ENCODE measurements at regions not wholly inside any gene's neighbourhood (a gene's known extent, or its start where the extent isn't known, plus 50 kb on each side); places are given as distances from the start of the nearest gene placed in this dataset.
A peak's percentile ranks its signal among the peaks of the same experiment; 100 is the strongest.

DNA sequence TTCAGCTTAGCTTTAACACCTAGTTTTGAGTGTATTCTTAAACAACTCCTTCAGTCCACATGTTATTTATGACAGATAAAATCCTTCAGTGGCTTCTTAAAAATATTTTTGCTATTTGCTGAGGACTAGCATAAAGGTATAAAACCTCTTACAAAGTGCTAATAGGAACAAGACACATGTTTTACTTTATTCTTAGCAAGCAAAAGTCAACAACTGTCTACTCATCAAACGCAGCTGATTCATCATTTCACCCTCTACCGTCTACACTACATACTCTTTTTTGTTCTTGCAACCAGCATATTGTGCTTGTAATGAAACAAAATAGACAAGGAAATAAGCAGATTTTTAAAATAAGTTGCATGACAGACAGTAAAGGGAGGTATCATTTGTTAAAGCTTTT is 319.7 kb downstream of the SNX13 start:
- DNase-seq (ENCODE audit: low spot score): no peak
- no peaks in the 10 kb centered on the region for H3K79me2 ChIP-seq
- H4K20me1 ChIP-seq (ENCODE audit: insufficient read depth, poor library complexity, severe bottlenecking): no peaks in the 10 kb centered on the region
- H3K4me1 ChIP-seq (ENCODE audit: insufficient read depth): peaks cover 39% of the 10 kb centered on the region
- peak overlapping the region; percentile 85 for H3K27ac ChIP-seq
- TF ChIP-seq EZH2phosphoT487 (IDR thresholded peaks at IDR 0.05; ENCODE audit: low read depth, severe bottlenecking, unreplicated experiment) (no peak), EZH2 (IDR thresholded peaks at IDR 0.05; ENCODE audit: borderline replicate concordance) (no peak)
- TF ChIP-seq, protein P1, sequence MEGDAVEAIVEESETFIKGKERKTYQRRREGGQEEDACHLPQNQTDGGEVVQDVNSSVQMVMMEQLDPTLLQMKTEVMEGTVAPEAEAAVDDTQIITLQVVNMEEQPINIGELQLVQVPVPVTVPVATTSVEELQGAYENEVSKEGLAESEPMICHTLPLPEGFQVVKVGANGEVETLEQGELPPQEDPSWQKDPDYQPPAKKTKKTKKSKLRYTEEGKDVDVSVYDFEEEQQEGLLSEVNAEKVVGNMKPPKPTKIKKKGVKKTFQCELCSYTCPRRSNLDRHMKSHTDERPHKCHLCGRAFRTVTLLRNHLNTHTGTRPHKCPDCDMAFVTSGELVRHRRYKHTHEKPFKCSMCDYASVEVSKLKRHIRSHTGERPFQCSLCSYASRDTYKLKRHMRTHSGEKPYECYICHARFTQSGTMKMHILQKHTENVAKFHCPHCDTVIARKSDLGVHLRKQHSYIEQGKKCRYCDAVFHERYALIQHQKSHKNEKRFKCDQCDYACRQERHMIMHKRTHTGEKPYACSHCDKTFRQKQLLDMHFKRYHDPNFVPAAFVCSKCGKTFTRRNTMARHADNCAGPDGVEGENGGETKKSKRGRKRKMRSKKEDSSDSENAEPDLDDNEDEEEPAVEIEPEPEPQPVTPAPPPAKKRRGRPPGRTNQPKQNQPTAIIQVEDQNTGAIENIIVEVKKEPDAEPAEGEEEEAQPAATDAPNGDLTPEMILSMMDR (IDR thresholded peaks at IDR 0.05; ENCODE audit: poor library complexity): no peak
- WGBS (ENCODE audit: low lambda C conversion rate, missing lambda C conversion rate): 42% methylated on average over 2 of the region's 2 CpGs
- H3K4me3 ChIP-seq: no peak overlapping the region
- H3K4me2 ChIP-seq: no peak overlapping the region
- no peaks in the 10 kb centered on the region for H3K9me3 ChIP-seq (ENCODE audit: low read depth)
- H3K9me2 ChIP-seq (replicated peaks; ENCODE audit: insufficient read depth): no peaks in the 10 kb centered on the region
- H2AFZ ChIP-seq: no peak overlapping the region
- no peaks in the 10 kb centered on the region for H3K27me3 ChIP-seq
- H3K36me3 ChIP-seq (replicated peaks; ENCODE audit: insufficient read depth, low read depth): no peaks in the 10 kb centered on the region

DNA sequence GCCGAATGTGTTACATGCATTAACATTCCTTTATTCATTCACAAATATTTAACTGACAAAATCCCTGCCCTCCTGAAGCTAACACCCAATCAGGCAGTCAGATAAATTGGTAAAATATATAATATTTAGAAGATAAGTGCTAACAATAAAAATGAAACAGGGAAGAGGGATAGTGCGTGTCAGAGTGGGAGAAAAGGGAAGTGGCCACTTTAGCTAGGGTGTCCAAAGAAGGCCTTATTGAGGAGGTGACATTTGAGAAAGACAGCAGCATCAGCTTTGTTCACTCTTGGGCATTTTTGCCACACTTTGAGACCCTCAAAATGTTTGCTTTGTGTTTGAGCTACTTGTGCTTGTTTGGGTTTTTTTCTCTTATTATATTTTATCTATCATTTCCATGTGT is 317.8 kb downstream of the SNX13 start:
- Histone ChIP-seq H3K27ac (no peak overlapping the region), H3K27me3 (no peaks in the 10 kb centered on the region), H2AFZ (no peak overlapping the region), H3K36me3 (replicated peaks; ENCODE audit: insufficient read depth, low read depth) (no peaks in the 10 kb centered on the region), H3K9me2 (replicated peaks; ENCODE audit: insufficient read depth) (no peaks in the 10 kb centered on the region), H3K9me3 (ENCODE audit: low read depth) (no peaks in the 10 kb centered on the region), H3K4me1 (ENCODE audit: insufficient read depth) (peaks cover 33% of the 10 kb centered on the region), H4K20me1 (ENCODE audit: insufficient read depth, poor library complexity, severe bottlenecking) (no peaks in the 10 kb centered on the region), H3K4me2 (no peak overlapping the region), H3K4me3 (no peak overlapping the region), H3K79me2 (no peaks in the 10 kb centered on the region)
- DNase-seq (ENCODE audit: low spot score): no peak
- 87% methylated on average over 2 of the region's 2 CpGs for WGBS (ENCODE audit: low lambda C conversion rate, missing lambda C conversion rate)
- TF ChIP-seq, protein P1 (IDR thresholded peaks at IDR 0.05; ENCODE audit: poor library complexity): no peak
- no peak for TF ChIP-seq EZH2 (IDR thresholded peaks at IDR 0.05; ENCODE audit: borderline replicate concordance)
- TF ChIP-seq EZH2phosphoT487 (IDR thresholded peaks at IDR 0.05; ENCODE audit: low read depth, severe bottlenecking, unreplicated experiment): no peak

DNA sequence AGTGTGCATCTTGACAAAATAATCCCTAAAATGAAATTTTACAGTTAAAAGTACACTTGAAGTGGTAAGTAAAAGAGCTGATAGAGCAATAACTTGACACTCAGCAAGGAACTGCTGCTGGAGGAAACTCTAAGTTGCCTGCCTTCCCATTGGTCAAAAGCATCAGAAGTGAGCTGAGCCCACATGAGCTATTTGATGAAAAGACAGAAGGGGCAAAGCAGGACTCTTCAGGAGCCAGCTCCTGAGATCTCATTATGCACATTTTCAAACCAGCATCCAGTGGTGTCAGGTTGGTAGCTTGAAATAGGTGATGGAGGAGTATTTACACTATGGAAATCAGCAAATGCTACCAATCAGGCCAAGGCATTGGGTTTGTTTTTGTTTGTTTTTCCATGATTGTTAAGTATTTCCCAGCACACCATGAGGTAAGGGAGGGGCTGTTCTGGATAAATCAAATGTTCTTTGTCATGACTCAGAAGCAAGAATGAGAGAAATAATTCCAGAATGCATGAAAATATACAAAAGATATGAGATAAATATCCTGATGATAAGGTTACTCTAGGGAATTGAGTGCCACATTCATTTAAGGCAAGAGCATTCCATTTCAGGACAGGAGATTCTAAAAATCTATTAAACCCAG is 316.6 kb downstream of the SNX13 start:
- Histone ChIP-seq H3K9me2 (replicated peaks; ENCODE audit: insufficient read depth) (no peaks in the 10 kb centered on the region), H3K4me2 (no peak overlapping the region), H3K4me1 (ENCODE audit: insufficient read depth) (peaks cover 27% of the 10 kb centered on the region), H4K20me1 (ENCODE audit: insufficient read depth, poor library complexity, severe bottlenecking) (no peaks in the 10 kb centered on the region), H3K79me2 (no peaks in the 10 kb centered on the region), H2AFZ (no peak overlapping the region), H3K4me3 (no peak overlapping the region), H3K9me3 (ENCODE audit: low read depth) (no peaks in the 10 kb centered on the region), H3K27me3 (no peaks in the 10 kb centered on the region), H3K36me3 (replicated peaks; ENCODE audit: insufficient read depth, low read depth) (no peaks in the 10 kb centered on the region), H3K27ac (no peak overlapping the region)
- DNase-seq (ENCODE audit: low spot score): no peak
- TF ChIP-seq EZH2 (IDR thresholded peaks at IDR 0.05; ENCODE audit: borderline replicate concordance): no peak
- TF ChIP-seq, protein P1 (IDR thresholded peaks at IDR 0.05; ENCODE audit: poor library complexity): no peak
- TF ChIP-seq EZH2phosphoT487 (IDR thresholded peaks at IDR 0.05; ENCODE audit: low read depth, severe bottlenecking, unreplicated experiment): no peak

DNA sequence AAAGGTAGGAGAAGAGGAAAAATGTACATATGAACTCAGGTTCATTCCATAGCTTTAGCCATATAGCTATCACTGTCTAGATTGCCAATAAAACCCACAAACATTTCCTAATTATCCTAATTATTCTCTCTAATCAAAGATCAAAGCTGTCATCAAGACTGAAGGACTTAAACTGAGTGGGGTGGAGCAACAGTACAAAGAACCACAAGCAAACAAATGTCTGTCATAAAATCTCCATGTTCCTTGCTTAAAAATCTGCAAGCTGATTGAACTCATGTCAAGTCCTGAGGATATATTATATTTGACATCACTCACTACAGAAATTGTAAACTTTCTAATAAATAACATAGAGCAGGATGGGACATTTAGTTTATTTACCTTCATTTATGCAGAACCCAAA is 315.9 kb downstream of the SNX13 start:
- Histone ChIP-seq H2AFZ (no peak overlapping the region), H3K4me2 (no peak overlapping the region), H4K20me1 (ENCODE audit: insufficient read depth, poor library complexity, severe bottlenecking) (no peaks in the 10 kb centered on the region), H3K27ac (no peak overlapping the region), H3K9me3 (ENCODE audit: low read depth) (no peaks in the 10 kb centered on the region), H3K27me3 (no peaks in the 10 kb centered on the region), H3K9me2 (replicated peaks; ENCODE audit: insufficient read depth) (no peaks in the 10 kb centered on the region), H3K36me3 (replicated peaks; ENCODE audit: insufficient read depth, low read depth) (no peaks in the 10 kb centered on the region), H3K4me1 (ENCODE audit: insufficient read depth) (peaks cover 27% of the 10 kb centered on the region), H3K4me3 (no peak overlapping the region), H3K79me2 (no peaks in the 10 kb centered on the region)
- TF ChIP-seq EZH2 (IDR thresholded peaks at IDR 0.05; ENCODE audit: borderline replicate concordance) (no peak), EZH2phosphoT487 (IDR thresholded peaks at IDR 0.05; ENCODE audit: low read depth, severe bottlenecking, unreplicated experiment) (no peak)
- TF ChIP-seq, protein P1 (IDR thresholded peaks at IDR 0.05; ENCODE audit: poor library complexity): no peak
- DNase-seq (ENCODE audit: low spot score): no peak
